Spleen (tissue), 11 donors: ENCODE measurements at regions not wholly inside any gene's neighbourhood (a gene's known extent, or its start where the extent isn't known, plus 50 kb on each side); places are given as distances from the start of the nearest gene placed in this dataset.

ENCODE experiments used
- DNase-seq: peaks from one replicate; pipeline ENCODE4 v3.0.0-alpha.2; 2020
- H3K27ac ChIP-seq, 8 donors: fragments of 200-600 bp; sonication (generic) in 7 of 8; 1 replicate in 4 of 8; 2 replicates in 4 of 8; pipeline versions ENCODE4 v1.5.0 to v1.8.0; 2016 to 2021; ENCODE audit warnings: inconsistent platforms in 4 of 8, mild to moderate bottlenecking in 4 of 8, moderate library complexity in 1 of 8
- H3K27me3 ChIP-seq, 7 donors: fragments of 200-600 bp; sonication (generic) in 6 of 7; replicated peaks in 1 of 7; 1 replicate in 4 of 7; 2 replicates in 3 of 7; pipeline versions ENCODE4 v1.5.0 to v1.8.0; 2016 to 2021; ENCODE audit warnings: inconsistent platforms in 3 of 7, mild to moderate bottlenecking in 1 of 7
- H3K36me3 ChIP-seq, 6 donors: fragments of 200-600 bp; sonication (generic) in 5 of 6; 1 replicate in 4 of 6; 2 replicates in 2 of 6; pipeline versions ENCODE4 v1.5.0 to v1.8.0; 2016 to 2021; ENCODE audit warnings: inconsistent platforms in 2 of 6
- H3K4me1 ChIP-seq, 6 donors: fragments of 200-600 bp; sonication (generic) in 5 of 6; 1 replicate in 3 of 6; 2 replicates in 3 of 6; pipeline versions ENCODE4 v1.5.0 to v1.8.0; 2016 to 2021; ENCODE audit warnings: inconsistent platforms in 3 of 6
- H3K4me3 ChIP-seq, 8 donors: fragments of 200-600 bp; sonication (generic) in 7 of 8; 1 replicate in 4 of 8; 2 replicates in 4 of 8; pipeline versions ENCODE4 v1.5.0 to v1.8.0; 2016 to 2021; ENCODE audit warnings: inconsistent platforms in 4 of 8, mild to moderate bottlenecking in 4 of 8, moderate library complexity in 2 of 8
- H3K9me3 ChIP-seq, 8 donors: fragments of 200-600 bp; sonication (generic) in 7 of 8; 1 replicate in 4 of 8; 2 replicates in 4 of 8; pipeline versions ENCODE4 v1.5.0 to v1.8.0; 2016 to 2021; ENCODE audit warnings: inconsistent platforms in 4 of 8
- CTCF ChIP-seq, 11 experiments: fragments of 200-600 bp in 7 of 11; fragments of 450-650 bp in 4 of 11; sonication (generic) in 4 of 11; IDR thresholded peaks in 8 of 11; conservative IDR thresholded peaks in 3 of 11; 1 replicate in 7 of 11; 2 replicates in 4 of 11; pipeline versions ENCODE4 v1.4.0 to v1.8.0; 2016 to 2021; ENCODE audit warnings: antibody characterized with exemption in 11 of 11, inconsistent platforms in 4 of 11, mild to moderate bottlenecking in 1 of 11
- POLR2A ChIP-seq, 3 donors: fragments of 450-650 bp; IDR thresholded peaks; one replicate each; pipeline ENCODE4 v1.5.1; 2017; ENCODE audit warnings: antibody characterized with exemption in 3 of 3, mild to moderate bottlenecking in 1 of 3
- POLR2AphosphoS5 ChIP-seq, 3 donors: sonication (generic); formaldehyde crosslinking; IDR thresholded peaks; one replicate each; pipeline ENCODE4 v1.5.1; 2017; ENCODE audit warnings: antibody characterized with exemption in 3 of 3
- WGBS, 5 donors: extraction: QIAGEN DNeasy Blood & Tissue Kit in 3 of 5; methylation state at CpG; one replicate each; pipeline versions ENCODE4 v1.1.5 to v1.1.7; 2013 to 2018; 5-methylcytosine and 5-hydroxymethylcytosine counted together
- intact Hi-C: fragments of 100-400 bp; cut with DNase I; formaldehyde crosslinking; loops from one replicate; pipeline ENCODE4 v1.15.0; 2023; ENCODE audit warnings: low total_unique reads
- donor health status: healthy with polysubstance abuse.
- donor health status: DM: no; HTN: no; CAD: no; lungs with moderate emphysema.
- donor health status: DM: no; HTN: no; CAD: no.
- donor health status: Bipolar disorder and iron deficiency.
- donor health status: healthy.
- donor health status: DM: no; HTN: no; CAD: no.
- donor health status: DM: yes; HTN: yes; CAD: no.

- no peak for TF ChIP-seq POLR2AphosphoS5 (IDR thresholded peaks at IDR 0.05)
- Histone ChIP-seq H3K9me3 (peaks cover 0 to 5% (median 0%) of the 10 kb centered on the region in 8 donors), H3K4me1 (no peaks in the 10 kb centered on the region), H3K27me3 (no peaks in the 10 kb centered on the region), H3K4me3 (no peak overlapping the region), H3K27ac (no peak overlapping the region), H3K36me3 (no peaks in the 10 kb centered on the region)
- WGBS, 5 donors: 85 to 90% (median 87%) methylated on average over 4 of the region's 4 CpGs
- DNase-seq: no peak
- intact Hi-C loops: no loop called here
Measured at GRCh38 chr6:145517492-145517891, 217.8 kb downstream of the EPM2A start.

GRCh38 chr6:145525038-145525437 is 210.3 kb downstream of the EPM2A start:
- Histone ChIP-seq H3K27me3 (no peaks in the 10 kb centered on the region), H3K9me3 (peaks cover 0 to 19% (median 2%) of the 10 kb centered on the region in 8 donors), H3K4me1 (no peaks in the 10 kb centered on the region), H3K27ac (no peak overlapping the region), H3K36me3 (no peaks in the 10 kb centered on the region), H3K4me3 (no peak overlapping the region)
- no peak for TF ChIP-seq CTCF (IDR thresholded peaks at IDR 0.05 in 8 of 11, conservative IDR thresholded peaks at IDR 0.05 in 3 of 11)
- no peak for TF ChIP-seq POLR2A (IDR thresholded peaks at IDR 0.05)
- no peak for TF ChIP-seq POLR2AphosphoS5 (IDR thresholded peaks at IDR 0.05)
- no peak for DNase-seq
- intact Hi-C loops: no loop called here
- 82 to 90% (median 85%) methylated on average over 3 of the region's 3 CpGs for WGBS, 5 donors

- H3K4me3 ChIP-seq: no peak overlapping the region
- peaks cover 0 to 16% (median 0%) of the 10 kb centered on the region in 7 donors for H3K27me3 ChIP-seq
- H3K4me1 ChIP-seq: no peaks in the 10 kb centered on the region
- peaks cover 0 to 10% (median 0%) of the 10 kb centered on the region in 8 donors for H3K9me3 ChIP-seq
- intact Hi-C loops: no loop called here
- no peak overlapping the region for H3K27ac ChIP-seq
- no peak for DNase-seq
- 48 to 63% (median 62%) methylated on average over 2 of the region's 2 CpGs for WGBS, 5 donors
- no peak for TF ChIP-seq POLR2AphosphoS5 (IDR thresholded peaks at IDR 0.05)
- no peak for TF ChIP-seq CTCF (IDR thresholded peaks at IDR 0.05 in 8 of 11, conservative IDR thresholded peaks at IDR 0.05 in 3 of 11)
- no peak for TF ChIP-seq POLR2A (IDR thresholded peaks at IDR 0.05)
- no peaks in the 10 kb centered on the region for H3K36me3 ChIP-seq
Measured at GRCh38 chr6:145529582-145529981, 205.7 kb downstream of the EPM2A start.

- Histone ChIP-seq H3K4me1 (no peaks in the 10 kb centered on the region), H3K27me3 (peaks cover 0 to 16% (median 0%) of the 10 kb centered on the region in 7 donors), H3K27ac (no peak overlapping the region), H3K4me3 (no peak overlapping the region), H3K9me3 (peaks cover 0 to 5% (median 0%) of the 10 kb centered on the region in 8 donors), H3K36me3 (no peaks in the 10 kb centered on the region)
- intact Hi-C loops: no loop called here
- TF ChIP-seq POLR2AphosphoS5 (IDR thresholded peaks at IDR 0.05) (no peak), CTCF (IDR thresholded peaks at IDR 0.05 in 8 of 11, conservative IDR thresholded peaks at IDR 0.05 in 3 of 11) (no peak), POLR2A (IDR thresholded peaks at IDR 0.05) (no peak)
- no peak for DNase-seq
Measured at GRCh38 chr6:145530454-145530853, 204.9 kb downstream of the EPM2A start.

GRCh38 chr6:145531032-145531431 is 204.3 kb downstream of the EPM2A start:
- Histone ChIP-seq H3K4me1 (no peaks in the 10 kb centered on the region), H3K27ac (no peak overlapping the region), H3K27me3 (peaks cover 0 to 16% (median 0%) of the 10 kb centered on the region in 7 donors), H3K36me3 (no peaks in the 10 kb centered on the region), H3K4me3 (no peak overlapping the region), H3K9me3 (peaks cover 0 to 4% (median 0%) of the 10 kb centered on the region in 8 donors)
- DNase-seq: no peak
- 24 to 59% (median 31%) methylated on average over 1 of the region's 1 CpG for WGBS, 5 donors
- no peak for TF ChIP-seq CTCF (IDR thresholded peaks at IDR 0.05 in 8 of 11, conservative IDR thresholded peaks at IDR 0.05 in 3 of 11)
- TF ChIP-seq POLR2AphosphoS5 (IDR thresholded peaks at IDR 0.05): no peak
- TF ChIP-seq POLR2A (IDR thresholded peaks at IDR 0.05): no peak
- intact Hi-C loops: no loop called here
